NCI-H1417 (cell line): ENCODE measurements at regions not wholly inside any gene's neighbourhood (a gene's known extent, or its start where the extent isn't known, plus 50 kb on each side); places are given as distances from the start of the nearest gene placed in this dataset.

ENCODE experiments used
- DNase-seq, 3 experiments: peaks; one replicate each; lab custom pipeline; 2025; lab: John Stamatoyannopoulos, UW

DNA sequence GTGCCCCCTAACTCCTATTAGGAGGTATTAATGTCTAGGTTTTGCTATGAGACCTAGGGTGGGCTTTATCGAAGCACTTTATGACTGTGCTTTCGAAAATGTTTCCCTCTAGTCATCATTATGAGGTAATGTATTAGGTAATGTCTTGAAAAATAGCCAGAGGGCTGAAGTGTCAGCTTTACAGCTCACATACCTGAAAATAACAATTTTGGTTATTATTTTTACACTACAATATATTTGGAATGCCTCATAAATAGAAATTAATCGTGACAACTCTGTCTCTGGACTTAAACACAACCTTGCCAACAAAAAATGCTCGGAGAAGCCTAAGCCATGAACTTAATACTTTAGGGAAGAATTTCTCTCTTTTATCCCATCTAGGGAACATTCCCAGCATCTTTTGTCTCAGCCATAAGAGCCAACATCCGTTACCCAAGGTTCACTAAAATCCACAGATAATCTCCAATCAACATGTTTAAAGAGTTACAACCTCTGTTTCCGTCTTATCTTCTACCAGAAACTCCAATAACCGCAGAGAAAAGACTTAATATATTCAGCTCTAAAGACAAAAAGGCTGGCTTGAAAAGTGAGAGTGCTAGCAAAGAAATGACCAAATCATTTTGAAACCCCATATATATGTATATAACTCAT lies 130.9 kb upstream of the RND3 start:
- no peak for DNase-seq

DNA sequence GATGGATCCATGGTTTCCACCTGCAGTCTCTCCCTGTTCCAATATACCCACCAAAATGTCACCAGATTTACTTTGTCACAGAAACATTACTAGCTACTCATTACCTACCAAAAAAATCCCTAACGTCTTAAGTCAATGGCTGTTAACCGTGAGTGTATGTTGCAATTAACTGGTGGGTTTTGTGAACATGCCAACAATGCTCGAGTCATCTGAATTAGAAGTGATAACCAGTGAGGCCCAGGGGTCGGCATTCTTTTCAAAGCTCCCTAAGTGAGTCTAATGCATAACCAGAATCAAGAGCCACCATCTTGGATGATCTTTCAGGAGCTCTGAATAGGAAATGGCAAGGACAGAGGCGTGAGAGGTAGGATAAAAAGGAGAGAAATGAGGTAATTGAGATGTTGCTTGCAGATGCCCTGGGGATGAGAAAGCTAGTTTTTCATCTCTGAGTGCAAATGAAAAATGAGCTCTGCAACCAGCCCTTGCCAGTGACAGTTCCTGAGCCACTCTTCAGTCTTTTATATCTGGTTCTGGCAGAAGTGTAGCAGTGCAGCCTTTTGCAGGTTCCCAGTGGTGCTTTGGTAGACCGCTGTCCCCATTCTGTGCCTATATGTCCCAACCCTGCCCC lies 130.0 kb upstream of the RND3 start:
- no peak for DNase-seq

DNA sequence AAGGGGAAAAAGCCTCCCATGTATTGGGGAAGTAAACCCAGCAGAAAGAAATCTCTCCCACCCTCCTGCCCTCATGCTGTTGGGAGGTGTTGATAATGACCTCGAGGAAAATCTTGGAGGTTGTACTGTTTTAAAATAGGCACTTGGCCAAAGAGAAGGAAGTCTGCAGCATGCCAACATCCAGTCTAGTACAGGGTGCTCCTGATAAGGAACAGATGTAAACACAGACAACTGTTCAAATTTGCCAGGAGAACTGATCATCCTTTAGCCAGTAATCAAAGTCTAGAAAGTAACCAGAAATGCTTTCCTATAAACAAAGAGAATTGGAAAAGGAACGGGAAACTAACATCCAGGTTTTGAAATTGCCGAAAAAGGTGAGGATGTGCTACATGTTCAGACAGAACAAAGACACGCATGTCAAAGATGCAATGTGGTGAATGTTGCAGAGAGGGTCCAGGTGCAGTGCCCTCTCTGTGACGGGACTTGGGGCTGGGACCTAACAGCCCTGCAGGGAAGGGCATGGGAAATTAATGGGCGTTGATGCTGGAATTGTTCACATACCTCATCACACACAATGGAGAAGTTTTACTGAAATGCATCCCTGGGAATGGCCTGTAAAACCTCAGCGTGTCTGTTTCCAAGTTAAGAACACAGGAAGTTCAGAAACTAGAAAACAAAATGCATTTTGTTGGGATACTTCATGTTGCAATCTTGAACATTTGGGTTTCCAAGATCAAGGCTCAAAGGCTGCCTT lies 125.7 kb upstream of the RND3 start:
- DNase-seq = no peak

DNA sequence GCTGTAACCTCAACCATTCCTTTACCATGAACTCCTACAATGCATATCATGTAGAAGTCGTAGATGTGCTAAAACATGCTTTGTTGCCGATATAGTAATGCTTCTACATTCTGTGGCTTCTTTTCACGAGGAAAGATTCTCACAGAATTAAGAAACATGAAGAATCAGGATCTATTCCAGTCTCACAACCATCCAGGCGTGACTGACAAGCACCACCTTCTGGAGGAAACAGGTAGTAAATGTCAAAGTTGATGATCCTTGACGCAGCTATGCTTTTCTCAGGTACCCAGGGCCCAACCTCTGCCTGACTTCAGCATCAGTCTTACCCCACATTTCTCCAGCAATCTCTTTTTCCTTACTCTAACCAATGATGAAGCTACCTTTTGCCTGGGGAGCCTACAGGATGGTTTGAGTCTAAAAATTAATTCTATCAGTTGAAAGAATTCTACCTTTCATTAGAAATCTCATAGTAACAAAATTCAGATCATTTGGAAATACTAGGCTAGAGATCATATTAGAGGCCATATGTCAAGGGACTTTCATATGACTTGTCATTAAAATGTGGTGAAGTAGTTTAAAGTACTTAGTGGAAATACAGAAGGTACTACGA lies 123.3 kb upstream of the RND3 start:
- DNase-seq = peak in 2 of 3 experiments; percentile 8 to 31

DNA sequence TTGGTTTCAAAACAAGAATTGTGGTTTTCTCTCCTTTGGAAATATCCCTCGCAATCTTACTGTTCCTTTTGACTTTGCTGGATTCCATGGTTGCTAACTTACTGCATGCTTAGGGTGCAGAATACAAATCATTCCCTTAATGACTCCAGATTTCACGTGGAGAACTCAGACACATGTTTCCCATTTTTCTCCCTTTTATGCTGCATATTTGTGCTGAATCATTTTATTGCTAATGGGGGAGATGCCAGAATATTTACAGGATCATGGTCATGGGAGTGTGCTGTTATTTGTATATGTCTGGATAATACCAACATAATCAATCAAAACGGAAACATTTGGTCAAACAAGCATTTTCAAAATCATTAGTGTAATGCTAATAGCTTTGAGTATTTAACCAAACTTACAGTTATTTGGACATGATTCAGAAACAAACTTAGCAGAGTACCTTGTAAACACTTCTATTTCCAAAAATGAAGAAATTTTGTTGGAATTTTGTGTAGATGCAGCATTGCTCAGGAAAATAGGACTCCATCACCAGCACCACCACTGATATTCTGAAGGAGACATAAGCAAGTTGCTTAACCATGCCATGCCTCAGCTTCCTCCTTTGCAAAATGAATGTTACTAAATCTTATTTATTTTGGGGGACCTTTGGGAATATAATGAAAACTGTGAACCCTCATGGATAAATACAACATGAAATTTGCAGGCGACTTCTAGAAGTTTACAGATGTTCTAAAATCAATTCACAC lies 122.5 kb upstream of the RND3 start:
- DNase-seq = no peak

DNA sequence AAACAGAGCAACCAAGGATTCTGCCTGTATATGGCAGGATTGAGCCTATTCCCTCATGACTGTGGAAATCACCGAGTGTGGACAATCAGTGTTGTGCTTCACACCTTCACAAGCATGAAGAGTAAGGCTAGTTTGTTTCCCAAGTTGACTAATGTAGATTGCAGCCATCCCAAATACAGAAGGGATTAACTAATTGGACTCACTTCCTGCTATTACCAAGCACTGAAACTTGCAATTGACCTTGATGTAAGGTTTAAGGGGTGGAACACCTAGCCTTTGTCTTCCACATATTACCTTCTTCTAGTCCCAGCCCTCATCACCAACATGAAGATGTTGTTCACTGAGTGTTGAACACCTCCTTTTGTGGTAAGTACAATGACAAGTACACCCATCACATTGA lies 120.9 kb upstream of the RND3 start:
- DNase-seq = no peak

DNA sequence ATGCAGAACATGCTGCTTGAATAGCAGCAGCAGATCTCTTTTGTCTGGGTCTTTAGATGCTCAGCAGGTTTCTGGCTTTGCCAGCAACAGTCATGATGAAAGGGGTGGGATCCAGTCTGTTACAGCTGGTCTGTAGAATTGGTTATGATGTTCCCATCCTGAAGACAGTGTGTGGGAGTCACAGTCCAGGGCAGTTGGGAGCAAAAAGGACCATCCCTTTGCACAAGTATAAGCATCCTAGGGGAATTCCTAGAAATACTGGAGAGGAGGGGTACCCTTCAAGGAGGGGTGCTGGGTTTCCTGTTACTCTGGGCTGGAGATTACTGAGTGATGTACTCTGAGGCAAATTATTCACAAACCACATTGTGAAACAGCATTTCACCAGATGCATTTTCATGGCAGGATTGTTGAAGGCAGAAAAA lies 119.9 kb upstream of the RND3 start:
- peak in 1 of 3 experiments; percentile 18 for DNase-seq

DNA sequence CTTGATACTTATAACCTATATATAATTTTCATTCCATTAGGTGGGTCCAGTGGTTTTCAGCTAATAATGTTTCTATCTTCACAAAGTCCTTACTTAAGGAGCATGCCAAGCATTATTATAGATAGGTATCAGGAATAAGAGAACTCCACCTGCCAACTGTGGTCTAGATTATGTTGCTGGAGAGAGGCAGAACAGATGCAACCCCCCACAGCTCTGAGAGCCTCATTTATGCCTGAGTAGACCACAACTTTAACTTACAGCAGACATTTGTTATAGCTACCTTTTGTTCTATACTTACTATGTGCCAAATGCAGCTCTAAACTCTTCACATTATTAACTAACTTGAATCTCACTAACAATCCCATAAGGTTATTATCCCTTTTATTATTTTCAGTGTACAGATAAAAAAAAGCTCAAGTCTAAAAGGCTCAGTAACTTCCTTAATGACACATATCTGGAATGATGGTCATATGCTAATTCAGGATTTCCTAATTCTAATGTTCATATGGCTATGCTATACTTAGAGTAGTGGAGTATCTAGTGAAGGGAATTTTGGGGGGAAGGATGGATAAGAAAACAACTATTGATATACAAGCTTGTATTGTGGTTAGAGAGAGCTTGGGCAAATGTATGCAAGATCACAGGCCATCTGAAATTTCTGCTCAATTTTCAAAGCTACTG lies 119.1 kb upstream of the RND3 start:
- peak in 2 of 3 experiments; percentile 19 to 44 for DNase-seq

DNA sequence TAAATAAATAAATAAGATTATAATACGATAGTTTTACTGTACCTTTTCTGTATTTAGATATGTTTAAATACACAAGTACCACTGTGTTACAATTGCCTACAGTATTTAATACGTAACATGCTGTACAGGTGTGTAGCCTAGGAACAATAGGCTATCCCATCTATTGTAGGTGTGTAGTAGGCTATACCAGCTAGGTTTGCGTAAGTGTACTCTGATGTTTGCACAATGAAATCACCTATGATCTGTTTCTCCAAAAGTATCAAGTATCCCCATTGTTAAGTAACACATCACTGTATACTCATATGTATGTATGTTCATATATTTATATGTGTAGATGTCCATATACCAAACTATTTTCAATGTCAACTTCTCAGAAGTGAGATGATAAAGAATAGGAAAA lies 118.2 kb upstream of the RND3 start:
- DNase-seq = peak in 1 of 3 experiments; percentile 6

DNA sequence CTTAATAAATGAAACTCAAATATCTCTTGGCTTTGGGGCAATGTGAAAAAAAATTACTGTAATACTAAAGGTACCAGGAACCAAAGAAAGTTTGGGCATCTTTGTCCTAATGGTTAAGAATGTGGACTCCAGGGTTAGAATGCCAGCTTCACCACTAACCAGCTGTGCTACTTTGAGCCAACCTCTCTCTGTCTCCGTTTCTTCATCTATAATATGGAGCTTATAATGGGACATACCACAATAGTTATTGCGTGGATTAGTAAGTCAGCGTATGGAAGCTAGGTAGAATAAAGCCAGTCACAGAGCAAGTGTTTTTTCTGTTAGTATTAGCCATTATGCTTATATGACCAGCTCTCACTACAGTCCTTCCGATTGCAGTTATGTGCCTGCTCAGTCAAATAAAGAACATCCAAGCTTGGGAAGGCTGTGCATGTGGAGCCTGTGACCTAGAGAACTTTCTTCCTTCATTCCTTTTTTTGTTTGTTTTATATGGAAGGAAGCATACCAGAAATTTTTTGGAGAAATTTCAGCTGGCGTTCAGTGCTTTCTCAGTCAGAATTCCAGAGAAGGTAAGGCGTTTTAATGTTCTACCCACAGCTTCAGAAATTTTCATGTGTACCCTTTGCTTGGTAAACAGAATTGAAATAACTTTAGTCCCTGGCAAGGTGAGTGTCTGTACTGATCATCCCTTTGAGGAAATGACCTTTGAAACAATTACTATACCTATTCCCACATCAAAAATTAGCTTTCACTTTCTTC lies 114.0 kb upstream of the RND3 start:
- no peak for DNase-seq

DNA sequence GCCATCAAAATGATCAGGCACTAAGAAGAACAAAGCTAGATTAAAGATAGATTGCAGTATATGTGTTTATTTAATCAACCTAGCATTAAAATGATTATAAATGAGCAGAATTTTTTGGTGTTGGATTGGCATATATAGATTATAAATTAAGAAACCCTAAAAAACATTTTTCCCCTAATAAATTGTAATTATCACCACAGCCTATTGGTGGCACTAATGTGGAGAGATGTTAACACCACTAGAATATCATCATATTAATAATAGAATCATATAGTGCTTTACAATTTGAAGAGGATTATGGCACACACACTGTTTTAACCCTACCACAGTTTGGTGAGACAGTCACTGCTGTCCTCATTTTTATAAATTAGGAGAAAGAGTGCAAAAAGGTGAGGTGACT lies 112.4 kb upstream of the RND3 start:
- no peak for DNase-seq

DNA sequence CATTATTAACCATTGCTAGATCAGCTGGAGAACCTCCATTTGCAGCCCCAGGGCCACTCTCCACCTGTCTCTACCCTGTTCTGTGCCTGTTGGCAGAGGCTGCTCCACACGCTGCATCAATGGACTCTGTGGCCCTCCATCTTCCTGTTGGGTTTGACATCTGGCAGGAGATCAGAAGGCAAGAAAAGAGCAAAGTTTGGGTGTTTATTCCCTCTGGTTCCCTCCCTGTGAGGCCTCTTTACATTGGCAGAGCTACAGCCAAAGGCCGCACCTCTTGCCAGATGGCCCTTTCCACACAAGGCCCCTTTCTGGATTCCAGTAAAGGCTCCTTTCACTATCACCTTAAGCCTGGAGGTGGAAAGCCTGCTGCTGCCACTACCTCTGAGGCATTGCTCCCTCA lies 110.9 kb upstream of the RND3 start:
- DNase-seq = no peak

DNA sequence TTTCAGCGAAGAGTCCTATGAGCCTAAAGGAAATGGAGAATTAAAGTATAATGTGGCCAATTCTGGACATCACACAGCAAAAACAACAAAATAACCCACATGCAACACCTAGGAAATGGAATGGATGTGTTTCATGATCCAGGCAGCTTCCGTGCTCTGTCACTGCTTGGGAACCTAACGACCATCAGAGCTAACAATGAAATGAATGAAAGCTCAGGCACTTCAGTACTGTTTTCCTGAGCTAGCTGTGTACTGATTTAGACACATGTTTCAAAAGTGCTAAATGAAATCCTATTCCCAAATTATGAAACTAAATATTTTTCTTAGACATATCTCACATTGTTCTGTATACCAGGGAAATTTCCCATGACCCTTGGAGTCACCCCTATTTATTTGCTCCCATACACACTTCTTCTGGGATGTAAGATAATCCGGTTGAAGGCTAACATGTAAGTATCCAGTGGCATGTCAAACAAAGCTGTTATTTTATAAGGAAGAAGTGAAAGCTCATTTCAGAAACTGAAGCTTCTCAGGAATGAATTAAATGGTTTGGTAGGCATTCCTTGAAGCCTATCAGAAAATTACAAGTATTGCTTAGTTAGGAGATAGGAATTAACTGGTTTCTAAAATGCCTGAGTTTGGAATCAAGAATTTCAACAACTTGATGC lies 108.5 kb upstream of the RND3 start:
- no peak for DNase-seq

DNA sequence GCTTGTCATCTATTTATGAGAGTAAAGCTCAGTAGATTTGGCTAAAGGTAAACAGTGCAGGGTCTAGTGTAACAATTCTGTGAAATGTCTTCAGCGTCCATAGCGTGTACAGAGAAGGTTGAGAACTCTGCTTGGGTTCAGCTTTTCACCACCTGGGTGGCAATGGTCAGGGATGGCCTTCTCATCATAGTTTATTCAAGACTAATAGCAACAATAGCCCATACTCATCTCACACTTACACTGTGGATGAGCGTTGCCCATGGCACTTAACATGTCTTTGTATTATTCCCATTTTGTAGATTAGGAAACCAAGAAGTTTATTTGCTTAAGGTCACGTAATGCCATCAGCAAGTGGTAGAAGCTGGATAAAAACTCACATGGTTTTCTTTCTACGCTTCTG lies 106.8 kb upstream of the RND3 start:
- no peak for DNase-seq

DNA sequence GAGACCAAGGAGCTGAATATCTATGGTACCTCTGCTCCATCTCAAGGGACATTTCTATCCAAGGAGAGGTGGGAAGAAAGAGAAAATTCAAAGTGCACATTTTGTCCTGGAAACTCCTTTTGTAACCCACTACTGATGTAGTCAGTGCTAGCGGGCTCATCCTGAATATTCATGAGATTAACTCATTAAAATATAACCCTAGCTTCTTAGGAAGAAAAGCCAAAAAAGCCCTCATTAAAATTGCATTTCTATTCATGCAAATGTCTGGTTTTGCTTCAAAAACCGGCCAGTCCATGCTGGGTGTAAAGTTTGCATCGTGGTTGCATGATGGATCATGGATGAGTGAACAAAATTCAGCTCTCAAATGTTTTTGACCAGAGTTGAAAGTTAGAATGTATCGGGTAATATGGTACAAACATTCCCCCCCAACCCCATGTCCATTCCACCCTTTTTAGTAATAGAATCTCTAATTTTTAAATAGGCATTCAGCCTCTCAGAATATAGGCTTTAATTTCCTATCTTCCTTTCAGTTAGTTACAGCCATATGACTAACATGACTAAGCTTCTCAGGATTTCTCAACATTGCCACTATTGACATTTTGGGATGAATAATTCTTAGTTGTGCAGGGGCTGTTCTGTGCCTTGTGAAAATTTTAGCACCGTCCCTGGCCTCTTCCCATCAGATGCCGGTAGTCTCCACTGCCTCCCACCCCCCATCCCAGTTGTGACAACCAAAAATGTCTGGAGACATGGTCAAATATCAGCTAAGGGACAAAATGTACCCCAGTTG lies 104.2 kb upstream of the RND3 start:
- DNase-seq = no peak

DNA sequence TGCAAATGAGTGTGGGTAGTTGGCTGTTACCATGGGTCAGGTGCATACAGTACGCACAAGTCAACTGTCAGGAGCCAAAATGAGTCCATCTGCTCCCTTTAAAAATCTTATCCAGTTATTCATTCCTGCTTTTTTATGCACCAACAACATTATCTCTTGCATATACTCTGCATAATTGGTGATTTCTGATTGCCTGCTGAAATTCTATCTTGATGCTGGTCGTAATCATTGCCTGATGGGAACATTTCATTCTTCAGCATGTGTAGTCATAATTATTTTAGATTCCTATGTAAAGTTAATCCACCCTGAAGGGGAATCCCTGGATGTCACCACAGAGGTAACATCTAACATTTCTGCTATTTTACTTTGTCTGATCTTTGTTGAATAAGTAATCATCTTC lies 102.2 kb upstream of the RND3 start:
- no peak for DNase-seq

DNA sequence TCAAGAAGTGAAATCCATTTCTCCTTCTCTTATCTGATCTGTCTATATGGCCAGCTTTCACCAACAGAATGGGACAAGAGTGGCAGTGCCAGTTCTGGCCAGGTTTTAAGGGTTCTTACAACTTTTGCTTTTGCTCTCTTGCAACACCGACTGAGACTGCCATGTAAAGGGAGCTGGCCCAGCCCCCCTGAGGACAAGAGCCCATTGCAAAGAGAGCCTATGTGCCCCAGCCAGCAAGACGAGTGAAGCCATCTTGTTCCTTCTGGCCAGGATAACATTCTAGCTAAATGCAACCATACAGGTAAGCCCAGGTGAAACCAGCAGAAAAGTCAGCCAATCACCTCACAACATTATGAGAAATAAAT lies 101.0 kb upstream of the RND3 start:
- DNase-seq = no peak

DNA sequence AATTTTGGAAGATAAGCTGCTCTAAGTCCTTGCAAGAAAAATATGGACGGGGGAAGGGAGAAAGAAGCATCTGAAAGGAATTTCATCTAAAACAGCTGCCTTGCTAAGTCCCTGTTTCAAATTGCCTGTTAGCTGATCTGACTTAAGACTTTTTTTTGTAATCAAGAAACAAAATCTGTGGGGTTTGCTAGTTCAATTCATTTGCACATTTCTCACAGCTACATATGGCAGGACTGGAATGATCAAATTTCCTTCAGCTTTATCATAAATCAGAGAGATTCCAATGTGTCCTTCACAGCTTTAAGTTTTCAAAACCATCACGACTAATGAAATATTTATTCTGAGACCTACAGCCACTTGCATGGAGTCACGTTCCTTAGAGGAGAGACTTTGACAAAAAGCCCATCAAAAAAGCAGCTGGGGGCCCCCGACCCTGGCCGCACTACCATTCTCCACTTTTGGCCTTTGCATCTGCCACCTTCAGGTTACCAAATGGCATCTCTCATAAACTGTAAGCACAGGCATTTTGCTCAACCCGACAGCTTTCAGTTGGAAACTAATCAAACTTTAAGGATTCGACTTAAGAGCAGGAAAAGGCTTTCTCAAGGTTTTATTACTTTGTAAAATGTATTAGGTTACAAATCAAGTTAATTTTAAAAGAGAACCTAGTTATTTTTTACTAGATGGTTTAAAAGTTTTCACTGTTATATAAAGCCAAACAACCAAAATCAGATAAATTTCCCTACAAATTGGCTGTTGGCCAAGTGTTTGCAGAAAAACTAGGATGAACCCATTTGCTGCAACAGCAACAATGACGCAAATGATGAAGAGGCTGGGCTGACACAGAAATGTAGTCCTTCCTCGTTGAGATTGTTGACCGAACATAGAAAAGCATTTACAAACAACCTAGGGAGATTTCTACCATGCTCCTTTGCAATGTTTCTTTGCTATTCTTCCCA lies 100.4 kb upstream of the RND3 start:
- no peak for DNase-seq
